ENCODE measurements at regions not wholly inside any gene's neighbourhood (a gene's known extent, or its start where the extent isn't known, plus 50 kb on each side); places are given as distances from the start of the nearest gene placed in this dataset.

DNA sequence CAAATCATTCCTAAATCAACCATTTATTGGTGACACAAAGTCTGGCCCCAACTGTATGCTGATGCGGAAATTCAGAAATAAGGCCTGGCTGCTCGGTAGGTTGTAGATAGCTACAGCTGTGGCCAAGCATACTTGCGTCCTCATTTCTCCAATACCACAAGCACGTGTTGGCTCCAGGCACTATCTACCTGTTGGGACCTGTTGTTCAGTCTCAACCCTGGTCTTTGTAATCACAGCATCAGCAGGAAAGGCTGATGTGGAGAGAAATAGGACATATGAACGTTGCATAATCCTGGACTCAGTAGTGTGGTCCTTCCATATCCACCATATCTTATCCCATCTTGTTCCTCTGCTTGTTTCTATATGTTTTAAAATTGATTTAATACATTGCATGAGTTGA is 212.6 kb downstream of the PMAIP1 start:
- TF ChIP-seq POLR2AphosphoS5 (IDR thresholded peaks at IDR 0.05) (no peak), EP300 (IDR thresholded peaks at IDR 0.05) (no peak)
- TF ChIP-seq, protein P1, sequence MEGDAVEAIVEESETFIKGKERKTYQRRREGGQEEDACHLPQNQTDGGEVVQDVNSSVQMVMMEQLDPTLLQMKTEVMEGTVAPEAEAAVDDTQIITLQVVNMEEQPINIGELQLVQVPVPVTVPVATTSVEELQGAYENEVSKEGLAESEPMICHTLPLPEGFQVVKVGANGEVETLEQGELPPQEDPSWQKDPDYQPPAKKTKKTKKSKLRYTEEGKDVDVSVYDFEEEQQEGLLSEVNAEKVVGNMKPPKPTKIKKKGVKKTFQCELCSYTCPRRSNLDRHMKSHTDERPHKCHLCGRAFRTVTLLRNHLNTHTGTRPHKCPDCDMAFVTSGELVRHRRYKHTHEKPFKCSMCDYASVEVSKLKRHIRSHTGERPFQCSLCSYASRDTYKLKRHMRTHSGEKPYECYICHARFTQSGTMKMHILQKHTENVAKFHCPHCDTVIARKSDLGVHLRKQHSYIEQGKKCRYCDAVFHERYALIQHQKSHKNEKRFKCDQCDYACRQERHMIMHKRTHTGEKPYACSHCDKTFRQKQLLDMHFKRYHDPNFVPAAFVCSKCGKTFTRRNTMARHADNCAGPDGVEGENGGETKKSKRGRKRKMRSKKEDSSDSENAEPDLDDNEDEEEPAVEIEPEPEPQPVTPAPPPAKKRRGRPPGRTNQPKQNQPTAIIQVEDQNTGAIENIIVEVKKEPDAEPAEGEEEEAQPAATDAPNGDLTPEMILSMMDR (IDR thresholded peaks at IDR 0.05), result no peak

Measured in suprapubic skin (tissue), 4 donors.